NCI-H2227 treated with DMSO at 0.1 percent for 48 hours (cell line): ENCODE measurements at regions not wholly inside any gene's neighbourhood (a gene's known extent, or its start where the extent isn't known, plus 50 kb on each side); places are given as distances from the start of the nearest gene placed in this dataset.

Source experiments
- DNase-seq: peaks from one replicate; lab custom pipeline; 2025; lab: John Stamatoyannopoulos, UW

- DNase-seq = no peak
Observed at GRCh38 chr9:86445671-86446070, 91.5 kb upstream of the TUT7 start.

GRCh38 chr9:86443992-86444391, 89.8 kb upstream of the TUT7 start:
- DNase-seq = no peak

- peak; percentile 23 for DNase-seq
Observed at GRCh38 chr9:86434039-86434726, 80.0 kb upstream of the TUT7 start.

GRCh38 chr9:86424251-86424891, 70.2 kb upstream of the TUT7 start:
- DNase-seq = no peak

- no peak for DNase-seq
Observed at GRCh38 chr9:86413971-86414880, 60.0 kb upstream of the TUT7 start.

GRCh38 chr9:86410281-86410680, 56.1 kb upstream of the TUT7 start:
- no peak for DNase-seq

- no peak for DNase-seq
Observed at GRCh38 chr9:86408121-86408520, 53.9 kb upstream of the TUT7 start.

GRCh38 chr9:86407022-86407421, 52.8 kb upstream of the TUT7 start:
- no peak for DNase-seq

GRCh38 chr9:86406366-86406765, 52.2 kb upstream of the TUT7 start:
- DNase-seq = no peak

GRCh38 chr9:86405926-86406325, 51.7 kb upstream of the TUT7 start:
- no peak for DNase-seq

- DNase-seq = no peak
Observed at GRCh38 chr9:86405086-86405491, 50.9 kb upstream of the TUT7 start.
